GM23338 (cell line): ENCODE measurements at regions not wholly inside any gene's neighbourhood (a gene's known extent, or its start where the extent isn't known, plus 50 kb on each side); places are given as distances from the start of the nearest gene placed in this dataset.

Experiments used
- CREB1 ChIP-seq: fragments of 250-450 bp; sonication (Bioruptor Pico); IDR thresholded peaks from 2 replicates; pipeline ENCODE4 v1.5.0; 2020; ENCODE audit warnings: low read depth, mild to moderate bottlenecking, moderate library complexity
- CTCF ChIP-seq, 2 experiments: fragments of 200-600 bp in 1 of 2; sonication (generic) in 1 of 2; conservative IDR thresholded peaks; 2 replicates each; pipeline versions ENCODE4 v1.5.1 to v1.6.1; 2016 to 2017; ENCODE audit warnings: antibody characterized with exemption in 2 of 2, low read depth in 2 of 2, mild to moderate bottlenecking in 2 of 2, moderate library complexity in 1 of 2
- EZH2 ChIP-seq: fragments of 200-600 bp; sonication (generic); IDR thresholded peaks from one replicate; pipeline ENCODE4 v1.8.0; 2017; ENCODE audit warnings: antibody characterized with exemption, mild to moderate bottlenecking, low read depth; ENCODE audit not compliant: unreplicated experiment
- EZH2phosphoT487 ChIP-seq: fragments of 200-600 bp; sonication (generic); IDR thresholded peaks from one replicate; pipeline ENCODE4 v1.8.1; 2018; ENCODE audit warnings: antibody characterized with exemption; ENCODE audit not compliant: unreplicated experiment
- JUNB ChIP-seq: IDR thresholded peaks from one replicate; pipeline ENCODE4 v1.6.1; 2016; ENCODE audit warnings: antibody characterized with exemption; ENCODE audit not compliant: unreplicated experiment
- NANOG ChIP-seq: IDR thresholded peaks from 2 replicates; pipeline ENCODE4 v1.6.1; 2016; ENCODE audit warnings: antibody characterized with exemption, borderline replicate concordance
- POLR2AphosphoS5 ChIP-seq: IDR thresholded peaks from 2 replicates; pipeline ENCODE4 v1.6.1; 2016; ENCODE audit warnings: antibody characterized with exemption, low read depth
- REST ChIP-seq: IDR thresholded peaks from one replicate; pipeline ENCODE4 v1.6.1; 2018; ENCODE audit warnings: antibody characterized with exemption; ENCODE audit not compliant: unreplicated experiment
- STAT1 ChIP-seq: IDR thresholded peaks from one replicate; pipeline ENCODE4 v1.6.1; 2016; ENCODE audit warnings: antibody characterized with exemption; ENCODE audit not compliant: unreplicated experiment
- TF ChIP-seq, protein P1 (sequence below): IDR thresholded peaks from 2 replicates; pipeline ENCODE4 v1.6.1; 2016; ENCODE audit warnings: antibody characterized with exemption

- TF ChIP-seq CTCF (conservative IDR thresholded peaks at IDR 0.05; ENCODE audit: low read depth in 2 of 2): no peak
- TF ChIP-seq EZH2phosphoT487: no peak
- no peak for TF ChIP-seq REST
- no peak for TF ChIP-seq POLR2AphosphoS5
- no peak for TF ChIP-seq CREB1 (CRISPR knock-in tag)
- TF ChIP-seq EZH2: no peak
- no peak for TF ChIP-seq STAT1
- no peak for TF ChIP-seq JUNB
- TF ChIP-seq, protein P1, sequence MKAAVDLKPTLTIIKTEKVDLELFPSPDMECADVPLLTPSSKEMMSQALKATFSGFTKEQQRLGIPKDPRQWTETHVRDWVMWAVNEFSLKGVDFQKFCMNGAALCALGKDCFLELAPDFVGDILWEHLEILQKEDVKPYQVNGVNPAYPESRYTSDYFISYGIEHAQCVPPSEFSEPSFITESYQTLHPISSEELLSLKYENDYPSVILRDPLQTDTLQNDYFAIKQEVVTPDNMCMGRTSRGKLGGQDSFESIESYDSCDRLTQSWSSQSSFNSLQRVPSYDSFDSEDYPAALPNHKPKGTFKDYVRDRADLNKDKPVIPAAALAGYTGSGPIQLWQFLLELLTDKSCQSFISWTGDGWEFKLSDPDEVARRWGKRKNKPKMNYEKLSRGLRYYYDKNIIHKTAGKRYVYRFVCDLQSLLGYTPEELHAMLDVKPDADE: no peak
- TF ChIP-seq NANOG: no peak
Measured at GRCh38 chr3:79947469-79947868, 179.7 kb upstream of the ROBO1 start.
